ENCODE measurements at regions not wholly inside any gene's neighbourhood (a gene's known extent, or its start where the extent isn't known, plus 50 kb on each side); places are given as distances from the start of the nearest gene placed in this dataset.

DNA sequence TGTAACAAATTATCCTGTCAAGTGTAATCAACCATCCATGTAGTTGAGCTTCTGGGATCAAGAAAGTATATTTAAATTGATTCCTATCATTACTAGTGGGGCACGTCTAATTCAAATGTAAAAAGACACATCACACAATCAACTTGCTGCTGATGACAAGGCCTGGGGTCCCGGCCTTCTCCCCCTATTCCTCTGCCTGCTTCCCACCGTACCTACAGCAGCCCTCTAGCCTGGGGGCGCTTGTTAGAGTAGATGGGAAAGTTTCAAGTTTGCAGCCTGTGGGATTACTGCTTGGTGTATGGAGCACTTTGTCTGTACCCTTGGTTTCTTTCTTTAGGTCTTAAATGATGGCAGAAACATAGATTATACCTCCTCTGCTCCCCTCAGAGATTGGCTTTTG is 333.3 kb upstream of the KYNU start:
- no peaks in the 10 kb centered on the region for H3K79me2 ChIP-seq (ENCODE audit: insufficient read depth, low read length)
- no peak overlapping the region for H2AFZ ChIP-seq (ENCODE audit: low read length)
- no peaks in the 10 kb centered on the region for H3F3A ChIP-seq (ENCODE audit: low read depth)
- H3K9me3 ChIP-seq (ENCODE audit: insufficient read depth, low read depth, low read length) = no peaks in the 10 kb centered on the region
- no peak overlapping the region for H3K9ac ChIP-seq (ENCODE audit: low read depth, low read length, poor library complexity, severe bottlenecking)
- no peaks in the 10 kb centered on the region for H3K9me2 ChIP-seq (replicated peaks; ENCODE audit: low read depth, low read length)
- H3K36me3 ChIP-seq (ENCODE audit: insufficient read depth, low read length) = no peaks in the 10 kb centered on the region
- H3K4me1 ChIP-seq (ENCODE audit: insufficient read depth, low read length, poor library complexity, severe bottlenecking) = no peaks in the 10 kb centered on the region
- no peak overlapping the region for H3K4me3 ChIP-seq (ENCODE audit: low read length, poor library complexity, severe bottlenecking)
- TF ChIP-seq, protein P1, sequence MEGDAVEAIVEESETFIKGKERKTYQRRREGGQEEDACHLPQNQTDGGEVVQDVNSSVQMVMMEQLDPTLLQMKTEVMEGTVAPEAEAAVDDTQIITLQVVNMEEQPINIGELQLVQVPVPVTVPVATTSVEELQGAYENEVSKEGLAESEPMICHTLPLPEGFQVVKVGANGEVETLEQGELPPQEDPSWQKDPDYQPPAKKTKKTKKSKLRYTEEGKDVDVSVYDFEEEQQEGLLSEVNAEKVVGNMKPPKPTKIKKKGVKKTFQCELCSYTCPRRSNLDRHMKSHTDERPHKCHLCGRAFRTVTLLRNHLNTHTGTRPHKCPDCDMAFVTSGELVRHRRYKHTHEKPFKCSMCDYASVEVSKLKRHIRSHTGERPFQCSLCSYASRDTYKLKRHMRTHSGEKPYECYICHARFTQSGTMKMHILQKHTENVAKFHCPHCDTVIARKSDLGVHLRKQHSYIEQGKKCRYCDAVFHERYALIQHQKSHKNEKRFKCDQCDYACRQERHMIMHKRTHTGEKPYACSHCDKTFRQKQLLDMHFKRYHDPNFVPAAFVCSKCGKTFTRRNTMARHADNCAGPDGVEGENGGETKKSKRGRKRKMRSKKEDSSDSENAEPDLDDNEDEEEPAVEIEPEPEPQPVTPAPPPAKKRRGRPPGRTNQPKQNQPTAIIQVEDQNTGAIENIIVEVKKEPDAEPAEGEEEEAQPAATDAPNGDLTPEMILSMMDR (conservative IDR thresholded peaks at IDR 0.05; ENCODE audit: low read length) = no peak
- no peaks in the 10 kb centered on the region for H3K27me3 ChIP-seq (ENCODE audit: insufficient read depth, low read length, poor library complexity, severe bottlenecking)
- no peak overlapping the region for H3K4me2 ChIP-seq (ENCODE audit: low read depth, low read length, poor library complexity, severe bottlenecking)
- no peaks in the 10 kb centered on the region for H4K20me1 ChIP-seq (ENCODE audit: insufficient read depth, low read length, poor library complexity, severe bottlenecking)

DNA sequence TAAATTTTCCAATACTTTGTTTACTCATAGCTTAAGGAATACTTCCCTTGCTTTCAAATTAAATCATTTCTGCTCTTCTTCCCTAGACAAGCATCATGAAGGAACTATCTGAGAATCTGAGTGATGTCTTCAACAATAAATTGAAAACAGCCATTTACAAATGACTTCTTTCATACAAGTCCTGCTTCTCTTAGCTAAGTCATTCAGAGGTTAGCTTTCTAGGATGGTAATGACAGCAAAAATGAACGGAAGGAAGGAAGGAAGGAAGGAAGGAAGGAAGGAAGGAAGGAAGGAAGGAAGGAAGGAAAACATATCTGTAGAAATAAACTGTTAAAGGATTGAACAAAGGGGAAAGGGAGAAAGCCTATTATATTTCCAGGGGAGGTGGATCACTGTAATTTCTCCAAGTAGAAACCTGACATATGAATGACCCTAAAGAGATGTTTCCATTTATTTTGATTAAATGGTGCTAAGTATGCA is 335.0 kb upstream of the KYNU start:
- Histone ChIP-seq H3K4me2 (ENCODE audit: low read depth, low read length, poor library complexity, severe bottlenecking) (no peak overlapping the region), H3K36me3 (ENCODE audit: insufficient read depth, low read length) (no peaks in the 10 kb centered on the region), H3F3A (ENCODE audit: low read depth) (no peaks in the 10 kb centered on the region), H4K20me1 (ENCODE audit: insufficient read depth, low read length, poor library complexity, severe bottlenecking) (no peaks in the 10 kb centered on the region), H3K9me3 (ENCODE audit: insufficient read depth, low read depth, low read length) (no peaks in the 10 kb centered on the region), H2AFZ (ENCODE audit: low read length) (no peak overlapping the region), H3K4me3 (ENCODE audit: low read length, poor library complexity, severe bottlenecking) (no peak overlapping the region), H3K9ac (ENCODE audit: low read depth, low read length, poor library complexity, severe bottlenecking) (no peak overlapping the region), H3K9me2 (replicated peaks; ENCODE audit: low read depth, low read length) (no peaks in the 10 kb centered on the region), H3K4me1 (ENCODE audit: insufficient read depth, low read length, poor library complexity, severe bottlenecking) (no peaks in the 10 kb centered on the region), H3K27me3 (ENCODE audit: insufficient read depth, low read length, poor library complexity, severe bottlenecking) (no peaks in the 10 kb centered on the region), H3K79me2 (ENCODE audit: insufficient read depth, low read length) (no peaks in the 10 kb centered on the region)
- TF ChIP-seq, protein P1 (conservative IDR thresholded peaks at IDR 0.05; ENCODE audit: low read length) = no peak
- no peak for TF ChIP-seq EZH2phosphoT487 (IDR thresholded peaks at IDR 0.05; ENCODE audit: borderline replicate concordance)

DNA sequence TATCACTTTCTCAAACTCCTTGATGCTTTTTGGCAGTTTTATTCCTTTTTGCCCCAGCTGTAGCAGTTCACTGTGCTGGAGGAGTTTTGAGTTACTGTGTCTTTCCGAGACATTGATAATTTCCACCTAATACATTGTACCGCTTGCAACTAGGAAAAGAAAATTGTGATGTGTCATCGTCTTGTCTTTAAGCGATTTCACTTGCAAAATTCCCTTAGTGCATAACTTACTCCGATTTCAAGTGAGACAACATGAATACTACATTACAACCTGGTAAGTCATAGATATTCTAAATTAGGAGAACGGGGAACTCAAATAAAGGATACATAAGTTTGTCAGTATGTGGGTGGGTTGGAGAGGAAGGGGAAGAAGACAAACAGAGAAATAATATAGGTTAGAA is 340.5 kb upstream of the KYNU start:
- Histone ChIP-seq H3K4me1 (ENCODE audit: insufficient read depth, low read length, poor library complexity, severe bottlenecking) (no peaks in the 10 kb centered on the region), H3K4me2 (ENCODE audit: low read depth, low read length, poor library complexity, severe bottlenecking) (no peak overlapping the region), H3K9me3 (ENCODE audit: insufficient read depth, low read depth, low read length) (no peaks in the 10 kb centered on the region), H3F3A (ENCODE audit: low read depth) (no peaks in the 10 kb centered on the region), H3K79me2 (ENCODE audit: insufficient read depth, low read length) (no peaks in the 10 kb centered on the region), H3K9ac (ENCODE audit: low read depth, low read length, poor library complexity, severe bottlenecking) (no peak overlapping the region), H3K4me3 (ENCODE audit: low read length, poor library complexity, severe bottlenecking) (no peak overlapping the region), H3K36me3 (ENCODE audit: insufficient read depth, low read length) (no peaks in the 10 kb centered on the region), H4K20me1 (ENCODE audit: insufficient read depth, low read length, poor library complexity, severe bottlenecking) (no peaks in the 10 kb centered on the region), H3K9me2 (replicated peaks; ENCODE audit: low read depth, low read length) (no peaks in the 10 kb centered on the region), H2AFZ (ENCODE audit: low read length) (no peak overlapping the region), H3K27me3 (ENCODE audit: insufficient read depth, low read length, poor library complexity, severe bottlenecking) (no peaks in the 10 kb centered on the region)
- TF ChIP-seq, protein P1 (conservative IDR thresholded peaks at IDR 0.05; ENCODE audit: low read length) = no peak
- TF ChIP-seq EZH2phosphoT487 (IDR thresholded peaks at IDR 0.05; ENCODE audit: borderline replicate concordance) = no peak

Data from Loucy (cell line).